Activated CD4-positive, alpha-beta T cell treated with anti-CD3 and anti-CD28 coated beads for 24 hours (primary cell): ENCODE measurements at regions not wholly inside any gene's neighbourhood (a gene's known extent, or its start where the extent isn't known, plus 50 kb on each side); places are given as distances from the start of the nearest gene placed in this dataset.

ENCODE experiments used
- DNase-seq, 2 donors: peaks; one replicate each; pipeline ENCODE4 v3.0.0-alpha.2; 2020; ENCODE audit warnings: low read depth in 2 of 2

- DNase-seq = no peak
These were observed 313.4 kb downstream of the MSX2 start for GRCh38 chr5:175037820-175038219.

GRCh38 chr5:175035882-175036533 is 311.6 kb downstream of the MSX2 start:
- DNase-seq = no peak

GRCh38 chr5:175034924-175035323 is 310.5 kb downstream of the MSX2 start:
- no peak for DNase-seq

- no peak for DNase-seq
These were observed 308.4 kb downstream of the MSX2 start for GRCh38 chr5:175032741-175033151.

GRCh38 chr5:175032013-175032412 is 307.6 kb downstream of the MSX2 start:
- DNase-seq = no peak

- DNase-seq = no peak
These were observed 303.0 kb downstream of the MSX2 start for GRCh38 chr5:175027390-175027789.

GRCh38 chr5:175025077-175025476 is 300.7 kb downstream of the MSX2 start:
- DNase-seq = no peak

- no peak for DNase-seq
These were observed 297.7 kb downstream of the MSX2 start for GRCh38 chr5:175021841-175022625.

GRCh38 chr5:175021321-175021720 is 296.9 kb downstream of the MSX2 start:
- DNase-seq = no peak

- no peak for DNase-seq
These were observed 290.8 kb downstream of the MSX2 start for GRCh38 chr5:175015028-175015685.

- DNase-seq = no peak
These were observed 288.9 kb downstream of the MSX2 start for GRCh38 chr5:175013251-175013650.

- no peak for DNase-seq
These were observed 287.9 kb downstream of the MSX2 start for GRCh38 chr5:175012267-175012666.

- DNase-seq = no peak
These were observed 279.1 kb downstream of the MSX2 start for GRCh38 chr5:175003531-175003930.

- DNase-seq = no peak
These were observed 277.7 kb downstream of the MSX2 start for GRCh38 chr5:175001876-175002645.

- DNase-seq = no peak
These were observed 276.9 kb downstream of the MSX2 start for GRCh38 chr5:175001311-175001710.

GRCh38 chr5:174999581-174999980 is 275.2 kb downstream of the MSX2 start:
- no peak for DNase-seq

- no peak for DNase-seq
These were observed 273.8 kb downstream of the MSX2 start for GRCh38 chr5:174998131-174998730.

GRCh38 chr5:174997688-174998087 is 273.3 kb downstream of the MSX2 start:
- DNase-seq = no peak

GRCh38 chr5:174996941-174997340 is 272.6 kb downstream of the MSX2 start:
- DNase-seq = no peak

- no peak for DNase-seq
These were observed 271.4 kb downstream of the MSX2 start for GRCh38 chr5:174995827-174996226.

GRCh38 chr5:174991847-174992246 is 267.5 kb downstream of the MSX2 start:
- no peak for DNase-seq

- no peak for DNase-seq
These were observed 266.5 kb downstream of the MSX2 start for GRCh38 chr5:174990909-174991308.
